ENCODE measurements at regions not wholly inside any gene's neighbourhood (a gene's known extent, or its start where the extent isn't known, plus 50 kb on each side); places are given as distances from the start of the nearest gene placed in this dataset.

GRCh38 chr3:127358641-127359040, 70.8 kb upstream of the PRR20G start:
- ChIA-PET CTCF (no interaction called here), POLR2A (no interaction called here)
- Histone ChIP-seq H3K4me2 (no peak overlapping the region), H3K4me3 (no peak overlapping the region), H3K4me1 (no peaks in the 10 kb centered on the region), H3K27ac (no peak overlapping the region), H3K9me3 (no peaks in the 10 kb centered on the region)
- DNase-seq (ENCODE audit: low read depth in 1 of 2, low spot score in 1 of 2) (no peak), ATAC-seq (no peak), FAIRE-seq (no peak)
- WGBS (ENCODE audit: missing lambda C conversion rate), result 37% methylated on average over 4 of the region's 6 CpGs
- TF ChIP-seq KDM1A (IDR thresholded peaks at IDR 0.05; ENCODE audit: low read depth), result no peak
- TF ChIP-seq HOXB13 (CRISPR knock-in tag; IDR thresholded peaks at IDR 0.05; ENCODE audit: low read depth), result no peak
- no peak for TF ChIP-seq BHLHE40 (IDR thresholded peaks at IDR 0.05; ENCODE audit: low read depth, low read length)
- no peak for TF ChIP-seq CEBPB (IDR thresholded peaks at IDR 0.05)
- TF ChIP-seq SMC3 (IDR thresholded peaks at IDR 0.05), result no peak
- TF ChIP-seq EHMT2 (IDR thresholded peaks at IDR 0.05; ENCODE audit: low read depth), result no peak
- no peak for TF ChIP-seq ATOH8 (CRISPR knock-in tag; IDR thresholded peaks at IDR 0.05; ENCODE audit: low read depth)
- no peak for TF ChIP-seq POLR2AphosphoS2 (conservative IDR thresholded peaks at IDR 0.05; ENCODE audit: low read length)
- no peak for TF ChIP-seq CTCF (IDR thresholded peaks at IDR 0.05)
- TF ChIP-seq RFX5 (IDR thresholded peaks at IDR 0.05), result no peak
- TF ChIP-seq ESRRA (IDR thresholded peaks at IDR 0.05; ENCODE audit: borderline replicate concordance, low read length), result no peak
- no peak for TF ChIP-seq NPAS2 (CRISPR knock-in tag; IDR thresholded peaks at IDR 0.05; ENCODE audit: borderline replicate concordance)
- TF ChIP-seq CBX2 (IDR thresholded peaks at IDR 0.05; ENCODE audit: borderline replicate concordance, low read depth), result no peak
- no peak for TF ChIP-seq CHD2 (IDR thresholded peaks at IDR 0.05; ENCODE audit: low read length, partially characterized antibody)
- no peak for TF ChIP-seq TP53 (CRISPR knock-in tag; IDR thresholded peaks at IDR 0.05)
- TF ChIP-seq GATA3 (IDR thresholded peaks at IDR 0.05; ENCODE audit: borderline replicate concordance), result no peak
- no peak for TF ChIP-seq HMGXB4 (CRISPR knock-in tag; IDR thresholded peaks at IDR 0.05; ENCODE audit: borderline replicate concordance)
- TF ChIP-seq SREBF2 (IDR thresholded peaks at IDR 0.05), result no peak
- no peak for TF ChIP-seq RNF2 (IDR thresholded peaks at IDR 0.05; ENCODE audit: borderline replicate concordance, low read depth)

- Histone ChIP-seq H3K4me1 (no peaks in the 10 kb centered on the region), H3K4me2 (no peak overlapping the region), H3K9me3 (no peaks in the 10 kb centered on the region), H3K27ac (no peak overlapping the region), H3K4me3 (no peak overlapping the region)
- ATAC-seq (no peak), FAIRE-seq (no peak), DNase-seq (ENCODE audit: low read depth in 1 of 2, low spot score in 1 of 2) (no peak)
- POLR2A ChIA-PET, result no interaction called here
- CTCF ChIA-PET, result no interaction called here
- TF ChIP-seq POLR2AphosphoS2 (conservative IDR thresholded peaks at IDR 0.05; ENCODE audit: low read length) (no peak), CEBPB (IDR thresholded peaks at IDR 0.05) (no peak), HOXB5 (CRISPR knock-in tag; IDR thresholded peaks at IDR 0.05) (no peak), ZSCAN20 (CRISPR knock-in tag; IDR thresholded peaks at IDR 0.05) (no peak), RARB (CRISPR knock-in tag; IDR thresholded peaks at IDR 0.05) (no peak), USF2 (IDR thresholded peaks at IDR 0.05) (no peak), RCOR1 (IDR thresholded peaks at IDR 0.05; ENCODE audit: low read depth, low read length) (no peak), CHD2 (IDR thresholded peaks at IDR 0.05; ENCODE audit: low read length, partially characterized antibody) (no peak), EHMT2 (IDR thresholded peaks at IDR 0.05; ENCODE audit: low read depth) (no peak), TP53 (CRISPR knock-in tag; IDR thresholded peaks at IDR 0.05) (no peak)
- 0% methylated on average over 2 of the region's 2 CpGs for WGBS (ENCODE audit: missing lambda C conversion rate)
Measured at GRCh38 chr3:127356381-127356780, 68.5 kb upstream of the PRR20G start.
